HFFc6 (cell line): ENCODE measurements at regions not wholly inside any gene's neighbourhood (a gene's known extent, or its start where the extent isn't known, plus 50 kb on each side); places are given as distances from the start of the nearest gene placed in this dataset.

Source experiments
- DNase-seq: peaks from one replicate; pipeline ENCODE4 v3.0.0-alpha.2; 2018
- H3K27ac Mint-ChIP-seq: 2 replicates; pipeline ENCODE4 v1.8.0; 2020; ENCODE audit warnings: mild to moderate bottlenecking, mixed read lengths
- H3K27me3 Mint-ChIP-seq: 2 replicates; pipeline ENCODE4 v1.8.0; 2021; ENCODE audit warnings: mild to moderate bottlenecking, moderate library complexity, mixed read lengths; ENCODE audit not compliant: insufficient read depth
- H3K36me3 Mint-ChIP-seq: 2 replicates; pipeline ENCODE4 v1.8.0; 2021; ENCODE audit warnings: low read depth, mixed read lengths
- H3K4me1 Mint-ChIP-seq: 2 replicates; pipeline ENCODE4 v1.8.0; 2020; ENCODE audit warnings: low read depth, mixed read lengths
- H3K4me3 Mint-ChIP-seq: 2 replicates; pipeline ENCODE4 v1.8.0; 2020; ENCODE audit warnings: mild to moderate bottlenecking, moderate library complexity, mixed read lengths
- H3K9me3 Mint-ChIP-seq: 2 replicates; pipeline ENCODE4 v1.8.0; 2020; ENCODE audit warnings: mild to moderate bottlenecking, mixed read lengths
- CTCF ChIP-seq: fragments of 200-600 bp; sonication (generic); IDR thresholded peaks from 2 replicates; pipeline ENCODE4 v1.5.0; 2021; ENCODE audit warnings: antibody characterized with exemption, mild to moderate bottlenecking

GRCh38 chr20:12287575-12287974 is 369.9 kb downstream of the BTBD3 start:
- H3K4me3 Mint-ChIP-seq, result no peak overlapping the region
- DNase-seq, result no peak
- H3K36me3 Mint-ChIP-seq, result no peaks in the 10 kb centered on the region

GRCh38 chr20:12289465-12289864 is 371.8 kb downstream of the BTBD3 start:
- H3K9me3 Mint-ChIP-seq, result peaks cover 44% of the 10 kb centered on the region

More at GRCh38 chr20:12287575-12287974, 369.9 kb downstream of the BTBD3 start:
- no peak for TF ChIP-seq CTCF
- no peaks in the 10 kb centered on the region; the same call in 1 of the 2 replicates for H3K27me3 Mint-ChIP-seq
- H3K9me3 Mint-ChIP-seq, result peaks cover 37% of the 10 kb centered on the region
- no peak overlapping the region for H3K27ac Mint-ChIP-seq
- H3K4me1 Mint-ChIP-seq, result no peaks in the 10 kb centered on the region

GRCh38 chr20:12291386-12291785 is 373.7 kb downstream of the BTBD3 start:
- DNase-seq, result no peak
- peaks cover 55% of the 10 kb centered on the region for H3K9me3 Mint-ChIP-seq
- no peaks in the 10 kb centered on the region for H3K4me1 Mint-ChIP-seq
- H3K36me3 Mint-ChIP-seq, result no peaks in the 10 kb centered on the region
- no peaks in the 10 kb centered on the region; the same call in 1 of the 2 replicates for H3K27me3 Mint-ChIP-seq
- H3K27ac Mint-ChIP-seq, result no peak overlapping the region
- TF ChIP-seq CTCF, result no peak
- no peak overlapping the region for H3K4me3 Mint-ChIP-seq

More at GRCh38 chr20:12289465-12289864, 371.8 kb downstream of the BTBD3 start:
- no peaks in the 10 kb centered on the region for H3K4me1 Mint-ChIP-seq
- H3K36me3 Mint-ChIP-seq, result no peaks in the 10 kb centered on the region
- no peak overlapping the region for H3K27ac Mint-ChIP-seq
- no peak for TF ChIP-seq CTCF
- H3K4me3 Mint-ChIP-seq, result no peak overlapping the region
- no peaks in the 10 kb centered on the region; the same call in 1 of the 2 replicates for H3K27me3 Mint-ChIP-seq
- DNase-seq, result no peak

GRCh38 chr20:12293900-12294299 is 376.2 kb downstream of the BTBD3 start:
- H3K27ac Mint-ChIP-seq, result no peak overlapping the region
- no peaks in the 10 kb centered on the region for H3K36me3 Mint-ChIP-seq
- no peaks in the 10 kb centered on the region for H3K4me1 Mint-ChIP-seq
- TF ChIP-seq CTCF, result no peak
- H3K4me3 Mint-ChIP-seq, result no peak overlapping the region
- H3K9me3 Mint-ChIP-seq, result peaks cover 60% of the 10 kb centered on the region
- DNase-seq, result no peak
- H3K27me3 Mint-ChIP-seq, result no peaks in the 10 kb centered on the region

GRCh38 chr20:12294678-12295077 is 377.0 kb downstream of the BTBD3 start:
- Mint-ChIP-seq H3K27me3 (no peaks in the 10 kb centered on the region), H3K9me3 (peaks cover 59% of the 10 kb centered on the region), H3K27ac (no peak overlapping the region), H3K4me3 (no peak overlapping the region), H3K4me1 (no peaks in the 10 kb centered on the region), H3K36me3 (no peaks in the 10 kb centered on the region)
- TF ChIP-seq CTCF, result no peak
- no peak for DNase-seq
